ENCODE measurements at regions not wholly inside any gene's neighbourhood (a gene's known extent, or its start where the extent isn't known, plus 50 kb on each side); places are given as distances from the start of the nearest gene placed in this dataset.

- no peak overlapping the region for H3K27ac ChIP-seq (ENCODE audit: control insufficient read depth, insufficient read depth)
- H4K20me1 ChIP-seq (ENCODE audit: control insufficient read depth, insufficient read depth), result no peaks in the 10 kb centered on the region
- 17% methylated on average over 13 of the region's 13 CpGs for WGBS (ENCODE audit: insufficient coverage, insufficient replicate concordance, low lambda C conversion rate, missing lambda C conversion rate)
- H3K79me2 ChIP-seq (ENCODE audit: control insufficient read depth, insufficient read depth, low read length), result no peaks in the 10 kb centered on the region
- CTCF ChIA-PET, result no interaction called here
- no peak for TF ChIP-seq JUND (IDR thresholded peaks at IDR 0.05; ENCODE audit: low read depth, low read length)
- no peak for TF ChIP-seq RCOR1 (conservative IDR thresholded peaks at IDR 0.05; ENCODE audit: low read depth, low read length)
- no peak for TF ChIP-seq EGR1 (IDR thresholded peaks at IDR 0.05; ENCODE audit: borderline replicate concordance in 1 of 2, low read depth in 2 of 2, low read length in 2 of 2)
- TF ChIP-seq CBX5 (IDR thresholded peaks at IDR 0.05; ENCODE audit: low read depth), result no peak
- RAD21 ChIA-PET (ENCODE audit: unreplicated experiment), result no interaction called here
- in situ Hi-C loops (cut with MboI), result no loop called here
- no peak overlapping the region for H3K4me2 ChIP-seq (ENCODE audit: control insufficient read depth, insufficient read depth)
- H3K36me3 ChIP-seq (ENCODE audit: control insufficient read depth in 2 of 2, insufficient read depth in 2 of 2, low read length in 1 of 2), result no peaks in the 10 kb centered on the region
- no peaks in the 10 kb centered on the region; the same call in 2 of the 3 replicates for H3K9me3 ChIP-seq (replicated peaks; ENCODE audit: control insufficient read depth, insufficient read depth, low read length)
- intact Hi-C loops (cut with micrococcal nuclease; ENCODE audit: unreplicated experiment), result no loop called here
- no TSS peak for BruUV-seq (replicated peaks)
- DNase-seq (ENCODE audit: low read depth, low spot score), result no peak
- no peak overlapping the region for H3K4me3 ChIP-seq
- H3K27me3 ChIP-seq (replicated peaks in 1 of 2; ENCODE audit: control insufficient read depth in 2 of 2, insufficient read depth in 2 of 2, low read length in 1 of 2), result no peaks in the 10 kb centered on the region
- POLR2A ChIA-PET, result no interaction called here
- no peak for FAIRE-seq
- no peak overlapping the region for H2AFZ ChIP-seq (ENCODE audit: control insufficient read depth, low read depth, low read length)
- no peaks in the 10 kb centered on the region for H3K4me1 ChIP-seq (ENCODE audit: control insufficient read depth, insufficient read depth, low read length)
- no peak overlapping the region for H3K9ac ChIP-seq (ENCODE audit: control insufficient read depth, insufficient read depth, low read length)
- no peak for ATAC-seq
- SMC1A ChIA-PET (ENCODE audit: uncharacterized antibody, unreplicated experiment), result interaction anchor here (0.9 to 1.2 kb wide), 2 partner anchors 13 to 21 kb away, joined by 3 to 4 read pairs; no protein-coding TSS in a partner anchor
Observed at GRCh38 chr19:28563964-28564921, 648.7 kb downstream of the UQCRFS1 start.

- no peaks in the 10 kb centered on the region for H3K36me3 ChIP-seq (ENCODE audit: control insufficient read depth in 2 of 2, insufficient read depth in 2 of 2, low read length in 1 of 2)
- FAIRE-seq, result no peak
- H4K20me1 ChIP-seq (ENCODE audit: control insufficient read depth, insufficient read depth), result no peaks in the 10 kb centered on the region
- no peak overlapping the region for H2AFZ ChIP-seq (ENCODE audit: control insufficient read depth, low read depth, low read length)
- ChIA-PET POLR2A (no interaction called here), SMC1A (ENCODE audit: uncharacterized antibody, unreplicated experiment) (interaction anchor here (1.0 to 2.1 kb wide), 3 partner anchors 10 to 17 kb away, joined by 3 to 8 read pairs (median 5); no protein-coding TSS in a partner anchor), CTCF (interaction anchor here (0.8 to 0.9 kb wide), 2 partner anchors 34 to 93 kb away, joined by 3 to 4 read pairs; no protein-coding TSS in a partner anchor), RAD21 (ENCODE audit: unreplicated experiment) (interaction anchor here (0.6 to 1.4 kb wide), 2 partner anchors 68 to 72 kb away, joined by 3 read pairs; no protein-coding TSS in a partner anchor)
- no peak overlapping the region for H3K4me3 ChIP-seq
- no peaks in the 10 kb centered on the region for H3K27me3 ChIP-seq (replicated peaks in 1 of 2; ENCODE audit: control insufficient read depth in 2 of 2, insufficient read depth in 2 of 2, low read length in 1 of 2)
- no peak for DNase-seq (ENCODE audit: low read depth, low spot score)
- H3K9me3 ChIP-seq (replicated peaks; ENCODE audit: control insufficient read depth, insufficient read depth, low read length), result no peaks in the 10 kb centered on the region; the same call in 2 of the 3 replicates
- 46% methylated on average over 4 of the region's 4 CpGs for WGBS (ENCODE audit: insufficient coverage, insufficient replicate concordance, low lambda C conversion rate, missing lambda C conversion rate)
- in situ Hi-C loops (cut with MboI), result no loop called here
- BruUV-seq (replicated peaks), result no TSS peak
- no peak overlapping the region for H3K9ac ChIP-seq (ENCODE audit: control insufficient read depth, insufficient read depth, low read length)
- H3K27ac ChIP-seq (ENCODE audit: control insufficient read depth, insufficient read depth), result no peak overlapping the region
- no peak for ATAC-seq
- H3K4me1 ChIP-seq (ENCODE audit: control insufficient read depth, insufficient read depth, low read length), result no peaks in the 10 kb centered on the region
- no peak overlapping the region for H3K4me2 ChIP-seq (ENCODE audit: control insufficient read depth, insufficient read depth)
- intact Hi-C loops (cut with micrococcal nuclease; ENCODE audit: unreplicated experiment), result no loop called here
- H3K79me2 ChIP-seq (ENCODE audit: control insufficient read depth, insufficient read depth, low read length), result no peaks in the 10 kb centered on the region
- TF ChIP-seq BCL3 (IDR thresholded peaks at IDR 0.05; ENCODE audit: borderline replicate concordance, insufficient read depth, low read depth, low read length, poor library complexity, severe bottlenecking) (no peak), TARDBP (IDR thresholded peaks at IDR 0.05; ENCODE audit: borderline replicate concordance) (no peak), ATF7 (IDR thresholded peaks at IDR 0.05; ENCODE audit: low read depth) (no peak), CUX1 (IDR thresholded peaks at IDR 0.05; ENCODE audit: insufficient replicate concordance, low read depth, low read length) (no peak), POU2F2 (IDR thresholded peaks at IDR 0.05; ENCODE audit: borderline replicate concordance, low read depth, low read length) (no peak)
Observed at GRCh38 chr19:28560786-28561185, 652.2 kb downstream of the UQCRFS1 start.
